ENCODE measurements at regions not wholly inside any gene's neighbourhood (a gene's known extent, or its start where the extent isn't known, plus 50 kb on each side); places are given as distances from the start of the nearest gene placed in this dataset.
A peak's percentile ranks its signal among the peaks of the same experiment; 100 is the strongest.

DNA sequence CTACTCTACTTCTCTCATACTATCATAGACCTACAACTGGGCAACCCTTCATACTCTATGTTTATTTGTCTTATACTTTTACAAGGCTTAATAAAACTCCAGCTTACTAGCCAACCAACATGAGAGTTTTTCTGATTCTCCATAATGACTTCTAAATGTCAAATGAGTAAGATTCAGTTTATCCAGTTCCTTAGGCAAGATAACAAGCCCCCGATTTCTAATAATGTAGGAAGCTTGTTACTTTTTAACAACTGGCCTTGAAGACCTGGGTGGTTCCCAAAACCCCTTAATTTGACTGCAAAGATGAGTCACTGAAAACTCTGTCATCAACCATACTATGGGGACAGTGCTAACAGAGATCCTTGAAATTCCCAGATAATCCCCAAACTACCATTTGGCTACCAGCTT, 294.6 kb upstream of the ACTBL2 start:
- Histone ChIP-seq H4K20me1 (ENCODE audit: control insufficient read depth, extremely low read depth, insufficient read depth, low read length) (no peaks in the 10 kb centered on the region), H3K79me2 (ENCODE audit: control insufficient read depth, insufficient read depth, low read length) (no peaks in the 10 kb centered on the region), H3K36me3 (ENCODE audit: control insufficient read depth in 2 of 2, extremely low read depth in 1 of 2, insufficient read depth in 2 of 2, low read length in 2 of 2) (no peaks in the 10 kb centered on the region), H2AFZ (ENCODE audit: control insufficient read depth, low read length) (no peak overlapping the region), H3K9me3 (ENCODE audit: control insufficient read depth, low read depth, low read length) (no peaks in the 10 kb centered on the region), H3K4me3 (ENCODE audit: control insufficient read depth in 2 of 3, extremely low read depth in 1 of 3, insufficient read depth in 2 of 3, low read depth in 1 of 3, low read length in 3 of 3) (no peak overlapping the region), H3K9ac (ENCODE audit: control insufficient read depth, extremely low read depth, insufficient read depth, low read length) (no peak overlapping the region), H3K4me1 (ENCODE audit: control insufficient read depth, extremely low read depth, insufficient read depth, low read length) (no peaks in the 10 kb centered on the region), H3K27me3 (ENCODE audit: control insufficient read depth, extremely low read depth, insufficient read depth, low read length) (no peaks in the 10 kb centered on the region), H3K9me1 (ENCODE audit: control insufficient read depth, extremely low read depth, insufficient read depth, low read length) (no peaks in the 10 kb centered on the region), H3K4me2 (ENCODE audit: control insufficient read depth, extremely low read depth, insufficient read depth, low read depth, low read length) (no peak overlapping the region), H3K27ac (ENCODE audit: control insufficient read depth, insufficient read depth, low read length) (no peak overlapping the region)
- dilution Hi-C loops (cut with MboI; ENCODE audit: extremely low pct_ligation_motif_present, low sequenced_read_pairs) = no loop called here
- DNase-seq (ENCODE audit: low read depth, low spot score) (no peak), FAIRE-seq (no peak)
- TF ChIP-seq EZH2 (IDR thresholded peaks at IDR 0.05; ENCODE audit: low read length) = no peak
- TF ChIP-seq, protein P1, sequence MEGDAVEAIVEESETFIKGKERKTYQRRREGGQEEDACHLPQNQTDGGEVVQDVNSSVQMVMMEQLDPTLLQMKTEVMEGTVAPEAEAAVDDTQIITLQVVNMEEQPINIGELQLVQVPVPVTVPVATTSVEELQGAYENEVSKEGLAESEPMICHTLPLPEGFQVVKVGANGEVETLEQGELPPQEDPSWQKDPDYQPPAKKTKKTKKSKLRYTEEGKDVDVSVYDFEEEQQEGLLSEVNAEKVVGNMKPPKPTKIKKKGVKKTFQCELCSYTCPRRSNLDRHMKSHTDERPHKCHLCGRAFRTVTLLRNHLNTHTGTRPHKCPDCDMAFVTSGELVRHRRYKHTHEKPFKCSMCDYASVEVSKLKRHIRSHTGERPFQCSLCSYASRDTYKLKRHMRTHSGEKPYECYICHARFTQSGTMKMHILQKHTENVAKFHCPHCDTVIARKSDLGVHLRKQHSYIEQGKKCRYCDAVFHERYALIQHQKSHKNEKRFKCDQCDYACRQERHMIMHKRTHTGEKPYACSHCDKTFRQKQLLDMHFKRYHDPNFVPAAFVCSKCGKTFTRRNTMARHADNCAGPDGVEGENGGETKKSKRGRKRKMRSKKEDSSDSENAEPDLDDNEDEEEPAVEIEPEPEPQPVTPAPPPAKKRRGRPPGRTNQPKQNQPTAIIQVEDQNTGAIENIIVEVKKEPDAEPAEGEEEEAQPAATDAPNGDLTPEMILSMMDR (optimal IDR thresholded peaks at IDR 0.05 in 1 of 3, IDR thresholded peaks at IDR 0.05 in 1 of 3, conservative IDR thresholded peaks at IDR 0.05 in 1 of 3; ENCODE audit: extremely low read depth in 1 of 3, insufficient read depth in 2 of 3, low read length in 3 of 3) = no peak

DNA sequence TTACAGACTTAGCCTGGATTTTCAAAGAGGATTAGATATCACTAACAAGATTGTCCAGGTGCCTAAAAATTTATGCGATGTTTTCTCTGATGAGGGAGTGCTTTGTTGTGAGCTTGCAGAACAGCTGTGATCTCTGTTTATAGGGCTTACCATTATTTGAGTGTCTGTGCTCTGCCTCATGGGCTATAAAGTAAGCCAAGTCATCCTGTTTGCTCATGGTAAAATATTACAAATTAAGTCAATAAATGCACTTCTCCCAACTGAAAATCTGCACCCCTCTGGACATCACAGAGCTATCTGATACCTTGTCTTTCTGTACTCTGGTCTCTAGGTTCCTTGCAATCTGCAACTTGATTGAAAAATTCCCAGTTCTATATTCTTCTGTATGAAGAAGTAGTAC, 293.4 kb upstream of the ACTBL2 start:
- Histone ChIP-seq H3K9ac (ENCODE audit: control insufficient read depth, extremely low read depth, insufficient read depth, low read length) (no peak overlapping the region), H3K36me3 (ENCODE audit: control insufficient read depth in 2 of 2, extremely low read depth in 1 of 2, insufficient read depth in 2 of 2, low read length in 2 of 2) (no peaks in the 10 kb centered on the region), H3K4me2 (ENCODE audit: control insufficient read depth, extremely low read depth, insufficient read depth, low read depth, low read length) (no peak overlapping the region), H3K27ac (ENCODE audit: control insufficient read depth, insufficient read depth, low read length) (no peak overlapping the region), H3K27me3 (ENCODE audit: control insufficient read depth, extremely low read depth, insufficient read depth, low read length) (no peaks in the 10 kb centered on the region), H3K9me3 (ENCODE audit: control insufficient read depth, low read depth, low read length) (no peaks in the 10 kb centered on the region), H3K79me2 (ENCODE audit: control insufficient read depth, insufficient read depth, low read length) (no peaks in the 10 kb centered on the region), H4K20me1 (ENCODE audit: control insufficient read depth, extremely low read depth, insufficient read depth, low read length) (no peaks in the 10 kb centered on the region), H3K4me3 (ENCODE audit: control insufficient read depth in 2 of 3, extremely low read depth in 1 of 3, insufficient read depth in 2 of 3, low read depth in 1 of 3, low read length in 3 of 3) (no peak overlapping the region), H3K4me1 (ENCODE audit: control insufficient read depth, extremely low read depth, insufficient read depth, low read length) (no peaks in the 10 kb centered on the region), H3K9me1 (ENCODE audit: control insufficient read depth, extremely low read depth, insufficient read depth, low read length) (no peaks in the 10 kb centered on the region), H2AFZ (ENCODE audit: control insufficient read depth, low read length) (no peak overlapping the region)
- DNase-seq (ENCODE audit: low read depth, low spot score) (no peak), FAIRE-seq (peak; percentile 5)
- dilution Hi-C loops (cut with MboI; ENCODE audit: extremely low pct_ligation_motif_present, low sequenced_read_pairs) = no loop called here
- no peak for TF ChIP-seq EZH2 (IDR thresholded peaks at IDR 0.05; ENCODE audit: low read length)
- TF ChIP-seq, protein P1 (optimal IDR thresholded peaks at IDR 0.05 in 1 of 3, IDR thresholded peaks at IDR 0.05 in 1 of 3, conservative IDR thresholded peaks at IDR 0.05 in 1 of 3; ENCODE audit: extremely low read depth in 1 of 3, insufficient read depth in 2 of 3, low read length in 3 of 3) = no peak
